GM19468 (cell line): ENCODE measurements at regions not wholly inside any gene's neighbourhood (a gene's known extent, or its start where the extent isn't known, plus 50 kb on each side); places are given as distances from the start of the nearest gene placed in this dataset.
"Not testable (repeated sequence)": the region's sequence is repeated elsewhere in the genome, so short reads cannot be mapped to it uniquely, and the experiment has no call there.

Experiments used
- ATAC-seq: cut with Tn5 transposase; IDR thresholded peaks from one replicate; pipeline ENCODE4 v1.9.1; 2021; ENCODE audit warnings: mild to moderate bottlenecking, moderate library complexity, moderate number of reproducible peaks; ENCODE audit not compliant: unreplicated experiment; ENCODE audit errors: extremely low read depth

- ATAC-seq = no peak
Measured at GRCh38 chr12:90710711-90711110, 244.3 kb downstream of the CCER1 start.

DNA sequence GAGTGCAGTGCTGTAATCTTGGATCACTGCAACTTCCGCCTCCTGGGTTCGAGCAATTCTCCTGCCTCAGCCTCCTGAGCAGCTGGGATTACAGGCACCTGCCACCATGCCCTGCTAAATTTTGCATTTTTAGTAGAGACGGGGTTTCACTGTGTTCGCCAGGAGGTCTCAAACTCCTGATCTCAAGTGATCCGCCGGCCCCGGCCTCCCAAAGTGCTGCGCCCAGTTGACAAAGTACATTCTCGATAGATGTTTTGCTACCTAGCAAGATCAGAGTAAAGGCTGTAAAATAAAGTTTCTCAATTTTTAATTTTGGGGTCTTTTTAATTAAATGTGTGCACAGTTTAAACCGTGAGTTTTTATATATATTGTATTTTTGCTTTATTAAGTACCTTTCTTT is 248.9 kb downstream of the CCER1 start:
- no peak for ATAC-seq

- ATAC-seq = no peak
Measured at GRCh38 chr12:90695415-90695814, 259.6 kb downstream of the CCER1 start.

DNA sequence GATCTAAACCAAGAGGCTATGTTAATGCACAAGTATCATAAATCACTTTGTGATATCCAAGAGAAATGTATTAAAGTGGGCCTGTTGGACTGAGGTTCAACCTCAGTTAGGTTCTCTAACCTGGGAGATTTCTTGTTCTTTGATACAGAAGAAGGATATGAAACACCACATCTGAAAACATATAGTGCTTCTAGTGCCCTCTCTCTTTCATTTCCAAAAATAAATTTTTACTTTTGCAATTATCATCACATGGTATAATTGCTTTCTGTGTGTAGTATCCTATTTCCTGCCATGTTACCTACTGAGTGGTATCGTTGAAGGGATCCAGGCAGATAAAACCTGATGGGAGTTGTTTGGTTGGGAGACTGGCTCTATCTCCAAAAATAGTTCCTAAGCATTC is 264.9 kb downstream of the CCER1 start:
- ATAC-seq = no peak

GRCh38 chr12:90687682-90688081 is 267.3 kb downstream of the CCER1 start:
- not testable (repeated sequence) for ATAC-seq

GRCh38 chr12:90683871-90684270 is 271.1 kb downstream of the CCER1 start:
- ATAC-seq = no peak

DNA sequence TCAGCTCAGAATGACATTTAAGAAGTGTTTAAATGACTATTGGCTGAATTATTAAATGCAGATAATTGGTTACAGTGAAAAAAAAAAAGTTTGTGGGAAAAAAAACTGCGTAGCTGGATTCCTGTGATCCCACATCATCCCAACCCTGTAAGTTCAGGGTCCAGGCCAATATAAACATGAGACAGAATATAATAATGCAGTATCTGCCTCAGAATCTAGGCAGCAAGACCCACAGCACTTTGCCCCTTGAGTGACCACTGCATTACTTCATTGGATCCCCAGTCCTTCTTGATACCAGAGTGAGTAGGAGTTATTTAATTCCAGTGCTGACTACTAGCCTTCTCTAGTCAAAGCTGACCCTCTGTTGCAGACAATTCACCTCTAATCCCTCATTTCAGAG is 272.6 kb downstream of the CCER1 start:
- ATAC-seq = no peak

GRCh38 chr12:90679674-90680073 is 275.3 kb downstream of the CCER1 start:
- no peak for ATAC-seq

DNA sequence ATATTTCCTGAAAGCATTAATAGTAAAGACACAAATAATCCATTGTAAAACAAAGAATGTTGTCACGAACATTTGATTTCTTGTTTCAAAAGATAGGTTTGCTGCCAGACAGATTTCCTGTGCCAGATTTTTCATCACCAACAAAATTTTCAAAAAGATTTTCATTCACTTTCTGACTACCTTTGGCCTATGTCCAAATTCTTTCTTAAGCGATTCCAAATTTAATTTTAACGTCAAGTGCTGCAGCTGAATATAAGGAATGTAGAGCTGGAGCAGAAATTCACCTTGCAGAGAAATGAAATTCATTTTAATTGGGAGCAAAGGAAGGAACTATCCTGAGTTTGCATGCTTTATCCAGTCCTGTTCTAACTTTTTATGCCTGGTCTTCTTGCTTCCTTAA is 277.4 kb downstream of the CCER1 start:
- ATAC-seq = no peak

- no peak for ATAC-seq
Measured at GRCh38 chr12:90677055-90677454, 277.9 kb downstream of the CCER1 start.

GRCh38 chr12:90675106-90675505 is 279.9 kb downstream of the CCER1 start:
- no peak for ATAC-seq

GRCh38 chr12:90672081-90672480 is 282.9 kb downstream of the CCER1 start:
- ATAC-seq = no peak

DNA sequence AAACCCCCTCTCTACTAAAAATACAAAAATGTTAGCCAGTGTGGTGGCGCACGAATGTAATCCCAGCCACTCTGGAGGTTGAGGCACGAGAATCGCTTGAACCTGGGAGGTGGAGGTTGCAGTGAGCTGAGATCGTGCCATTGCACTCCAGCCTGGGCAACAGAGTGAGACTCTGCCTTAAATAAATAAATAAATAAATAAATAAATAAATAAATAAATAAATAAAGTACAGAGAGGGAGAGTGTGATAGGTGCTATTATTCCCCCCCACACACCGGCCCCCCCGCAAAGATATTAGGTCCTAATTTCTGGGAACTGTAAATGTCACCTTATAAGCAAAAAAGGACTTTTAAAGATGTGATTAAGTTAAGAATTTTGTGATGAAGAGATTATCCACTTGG is 291.0 kb downstream of the CCER1 start:
- not testable (repeated sequence) for ATAC-seq

GRCh38 chr12:90659060-90659459 is 295.9 kb downstream of the CCER1 start:
- no peak for ATAC-seq

DNA sequence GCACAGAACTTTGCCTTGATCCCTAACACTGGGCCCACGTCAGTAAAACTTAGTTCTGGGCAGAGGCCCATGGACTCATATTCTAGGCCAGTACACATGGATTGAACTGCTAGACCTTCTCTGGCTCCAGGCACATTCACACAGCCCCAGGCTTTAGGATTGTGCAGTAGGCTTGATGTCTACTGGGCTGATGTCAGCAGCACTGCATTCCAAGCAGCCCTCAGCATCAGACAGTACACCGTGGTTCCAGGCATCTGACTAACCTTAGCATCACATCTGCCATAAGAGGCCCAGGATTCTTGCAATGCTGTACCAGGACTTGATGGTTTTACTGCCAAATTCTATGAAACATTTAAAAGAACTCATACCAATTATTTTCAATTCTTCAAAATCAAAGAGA is 301.9 kb downstream of the CCER1 start:
- no peak for ATAC-seq

GRCh38 chr12:90652280-90652679 is 302.7 kb downstream of the CCER1 start:
- no peak for ATAC-seq

- ATAC-seq = no peak
Measured at GRCh38 chr12:90645181-90645580, 309.8 kb downstream of the CCER1 start.

GRCh38 chr12:90631591-90632212 is 323.3 kb downstream of the CCER1 start:
- no peak for ATAC-seq

DNA sequence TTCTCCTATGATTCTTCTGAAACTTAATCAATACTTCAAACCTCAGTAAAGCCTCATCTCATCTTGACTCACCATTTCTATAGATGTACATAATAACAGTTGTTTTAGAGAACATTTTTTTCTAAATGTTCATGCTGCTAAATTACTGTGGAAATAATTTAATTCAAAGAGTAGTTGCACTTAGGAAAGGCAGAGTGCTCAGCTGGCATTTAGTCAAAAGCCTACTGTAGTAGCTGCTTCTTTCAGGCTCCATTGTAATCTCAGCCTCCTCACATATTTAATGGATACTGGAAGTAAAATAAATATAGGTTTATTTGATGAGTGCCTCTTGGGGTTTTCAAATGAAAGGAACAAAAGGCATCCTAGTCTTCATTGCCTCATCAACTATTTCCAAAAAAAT is 325.0 kb downstream of the CCER1 start:
- no peak for ATAC-seq

GRCh38 chr12:90628213-90628612 is 326.8 kb downstream of the CCER1 start:
- no peak for ATAC-seq

- ATAC-seq = no peak
Measured at GRCh38 chr12:90627180-90627896, 327.6 kb downstream of the CCER1 start.

DNA sequence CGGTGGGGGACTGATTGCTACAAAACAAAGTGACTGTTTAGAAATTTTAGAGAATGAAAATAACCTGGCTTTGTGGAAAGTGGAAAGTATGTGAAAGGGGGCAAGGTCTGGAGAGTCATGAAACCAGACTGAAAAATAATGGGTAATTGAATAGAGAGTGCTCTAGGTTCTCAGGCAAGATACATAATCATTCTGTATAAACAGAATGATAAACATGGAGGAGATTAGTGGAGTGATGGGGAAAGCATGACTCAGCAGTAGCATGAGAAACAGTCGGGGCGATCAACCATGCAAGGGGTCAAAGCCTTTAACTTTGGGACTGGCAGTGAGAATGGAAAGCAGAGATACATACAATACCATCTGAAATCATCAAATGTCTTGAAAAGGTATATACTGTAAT is 332.5 kb downstream of the CCER1 start:
- ATAC-seq = no peak
